CD4-positive, alpha-beta memory T cell (primary cell): ENCODE measurements at regions not wholly inside any gene's neighbourhood (a gene's known extent, or its start where the extent isn't known, plus 50 kb on each side); places are given as distances from the start of the nearest gene placed in this dataset.

Experiments
- CTCF ChIA-PET: fragments of 350-600 bp; sonication (Branson Sonifier 250); formaldehyde crosslinking; loops from one replicate; lab custom pipeline; 2021; ENCODE audit warnings: inconsistent platforms; ENCODE audit not compliant: partially characterized antibody; lab: Charles Lee
- POLR2A ChIA-PET: fragments of 350-600 bp; sonication (Branson Sonifier 250); formaldehyde crosslinking; loops from one replicate; lab custom pipeline; 2021; ENCODE audit not compliant: partially characterized antibody; lab: Charles Lee
- DNase-seq, 5 donors: peaks; one replicate each; pipeline versions ENCODE4 v3.0.0 to v3.0.0-alpha.2; 2020 to 2022; ENCODE audit warnings: mixed read lengths in 1 of 5
- H3K27ac ChIP-seq: one replicate; pipeline ENCODE4 v1.7.0; 2013; ENCODE audit warnings: low read depth, low read length
- H3K27me3 ChIP-seq: 2 replicates; pipeline ENCODE4 v1.7.0; 2013; ENCODE audit warnings: mild to moderate bottlenecking, low read length, moderate library complexity; ENCODE audit not compliant: insufficient read depth
- H3K36me3 ChIP-seq: 2 replicates; pipeline ENCODE4 v1.7.0; 2013; ENCODE audit warnings: mild to moderate bottlenecking, low read length, moderate library complexity; ENCODE audit not compliant: insufficient read depth
- H3K4me1 ChIP-seq: 2 replicates; pipeline ENCODE4 v1.7.0; 2013; ENCODE audit warnings: mild to moderate bottlenecking, low read length, moderate library complexity; ENCODE audit not compliant: insufficient read depth
- H3K4me3 ChIP-seq, 2 donors: one replicate each; pipeline ENCODE4 v1.7.0; 2013; ENCODE audit warnings: low read length in 2 of 2, mild to moderate bottlenecking in 1 of 2
- H3K9me3 ChIP-seq, 2 donors: one replicate each; pipeline ENCODE4 v1.7.0; 2013; ENCODE audit warnings: low read length in 2 of 2, control low read depth in 1 of 2; ENCODE audit not compliant: control insufficient read depth in 1 of 2
- H3K27ac Mint-ChIP-seq, 7 donors: one replicate each; pipeline ENCODE4 v1.8.0; 2020 to 2021; ENCODE audit warnings: mixed read lengths in 7 of 7, mild to moderate bottlenecking in 6 of 7, inconsistent platforms in 3 of 7, moderate library complexity in 3 of 7
- H3K27me3 Mint-ChIP-seq, 2 donors: one replicate each; pipeline ENCODE4 v1.8.0; 2020 to 2021; ENCODE audit warnings: mixed read lengths in 2 of 2
- H3K36me3 Mint-ChIP-seq, 2 donors: one replicate each; pipeline ENCODE4 v1.8.0; 2020 to 2021; ENCODE audit warnings: mixed read lengths in 2 of 2, inconsistent platforms in 1 of 2, mild to moderate bottlenecking in 1 of 2
- H3K4me1 Mint-ChIP-seq, 4 donors: one replicate each; pipeline ENCODE4 v1.8.0; 2020 to 2021; ENCODE audit warnings: mixed read lengths in 4 of 4, mild to moderate bottlenecking in 1 of 4
- H3K4me3 Mint-ChIP-seq, 8 donors: one replicate each; pipeline ENCODE4 v1.8.0; 2020 to 2021; ENCODE audit warnings: mixed read lengths in 8 of 8, mild to moderate bottlenecking in 7 of 8, moderate library complexity in 6 of 8, inconsistent platforms in 3 of 8
- H3K9me3 Mint-ChIP-seq, 8 donors: one replicate each; pipeline ENCODE4 v1.8.0; 2020 to 2021; ENCODE audit warnings: mixed read lengths in 8 of 8, mild to moderate bottlenecking in 5 of 8, inconsistent platforms in 3 of 8, moderate library complexity in 1 of 8
- intact Hi-C: fragments of 100-400 bp; cut with micrococcal nuclease; formaldehyde crosslinking; loops from one replicate; pipeline ENCODE4 v1.15.1; 2023

- Histone ChIP-seq H3K9me3 (no peaks in the 10 kb centered on the region), H3K27ac (no peak overlapping the region), H3K27me3 (no peaks in the 10 kb centered on the region), H3K36me3 (no peaks in the 10 kb centered on the region), H3K4me3 (no peak overlapping the region), H3K4me1 (no peaks in the 10 kb centered on the region)
- ChIA-PET CTCF (interaction anchor here (1.1 kb wide), 1 partner anchor 11 kb away, joined by 3 read pairs; no protein-coding TSS in a partner anchor), POLR2A (no interaction called here)
- no peaks in the 10 kb centered on the region for H3K4me1 Mint-ChIP-seq
- H3K27me3 Mint-ChIP-seq = peaks cover 28 to 60% of the 10 kb centered on the region in 2 donors
- no peak for DNase-seq
- H3K9me3 Mint-ChIP-seq = peaks cover 0 to 4% (median 0%) of the 10 kb centered on the region in 8 donors
- H3K36me3 Mint-ChIP-seq = no peaks in the 10 kb centered on the region
- intact Hi-C loops = no loop called here
- H3K27ac Mint-ChIP-seq = no peak overlapping the region
- H3K4me3 Mint-ChIP-seq = no peak overlapping the region
Observed at GRCh38 chr10:118465300-118465874, 123.3 kb upstream of the FAM204A start.

DNA sequence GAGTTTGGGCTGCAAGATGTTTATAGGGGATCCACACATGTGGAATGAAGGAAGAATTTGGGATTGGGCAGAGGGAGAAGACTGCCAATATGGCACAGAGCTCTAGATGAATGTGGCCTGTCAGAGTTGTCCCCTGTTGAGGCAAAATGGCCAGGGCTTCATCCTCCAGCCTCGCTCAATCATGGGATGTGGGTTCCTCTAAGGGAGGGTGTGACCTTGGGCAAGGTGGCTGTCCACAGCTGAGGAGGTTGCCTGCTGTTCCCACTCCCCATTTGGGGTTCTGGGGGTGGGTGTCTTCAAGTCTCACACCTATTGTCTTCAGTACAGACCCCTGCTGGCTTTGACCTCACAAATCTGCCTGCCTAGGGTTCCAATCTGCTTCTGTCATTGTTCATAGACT, 121.6 kb upstream of the FAM204A start:
- H3K36me3 Mint-ChIP-seq = no peaks in the 10 kb centered on the region
- intact Hi-C loops = no loop called here

GRCh38 chr10:118462401-118462800, 120.3 kb upstream of the FAM204A start:
- Histone ChIP-seq H3K27ac (no peak overlapping the region), H3K36me3 (no peaks in the 10 kb centered on the region), H3K4me1 (no peaks in the 10 kb centered on the region), H3K9me3 (no peaks in the 10 kb centered on the region), H3K4me3 (no peak overlapping the region), H3K27me3 (no peaks in the 10 kb centered on the region)
- no peak overlapping the region for H3K27ac Mint-ChIP-seq
- ChIA-PET CTCF (interaction anchor here (0.6 to 1.0 kb wide), 2 partner anchors 14 to 29 kb away, joined by 3 read pairs; no protein-coding TSS in a partner anchor), POLR2A (no interaction called here)
- no peaks in the 10 kb centered on the region for H3K36me3 Mint-ChIP-seq
- H3K9me3 Mint-ChIP-seq = peaks cover 0 to 4% (median 0%) of the 10 kb centered on the region in 8 donors
- peaks cover 29 to 47% of the 10 kb centered on the region in 2 donors for H3K27me3 Mint-ChIP-seq
- intact Hi-C loops = no loop called here
- peaks cover 0 to 4% (median 3%) of the 10 kb centered on the region in 4 donors for H3K4me1 Mint-ChIP-seq
- no peak for DNase-seq
- H3K4me3 Mint-ChIP-seq = no peak overlapping the region

More for the DNA sequence above, 121.6 kb upstream of the FAM204A start:
- Mint-ChIP-seq H3K27me3 (peaks cover 25 to 55% of the 10 kb centered on the region in 2 donors), H3K4me1 (peaks cover 0 to 4% (median 3%) of the 10 kb centered on the region in 4 donors), H3K9me3 (peaks cover 0 to 4% (median 0%) of the 10 kb centered on the region in 8 donors), H3K27ac (no peak overlapping the region), H3K4me3 (no peak overlapping the region)
- H3K4me1 ChIP-seq = no peaks in the 10 kb centered on the region
- POLR2A ChIA-PET = no interaction called here
- no peak overlapping the region for H3K4me3 ChIP-seq
- no peaks in the 10 kb centered on the region for H3K27me3 ChIP-seq
- no peak for DNase-seq
- CTCF ChIA-PET = no interaction called here
- H3K27ac ChIP-seq = no peak overlapping the region
- H3K9me3 ChIP-seq = no peaks in the 10 kb centered on the region
- no peaks in the 10 kb centered on the region for H3K36me3 ChIP-seq

GRCh38 chr10:118459642-118460193, 117.6 kb upstream of the FAM204A start:
- Mint-ChIP-seq H3K4me3 (peak overlapping the region in 7 of 8 donors; percentile 46 to 78 (median 74)), H3K4me1 (peaks cover 0 to 4% (median 3%) of the 10 kb centered on the region in 4 donors), H3K9me3 (peaks cover 0 to 4% (median 0%) of the 10 kb centered on the region in 8 donors), H3K27ac (peak overlapping the region in 2 of 7 donors; percentile 14 to 53), H3K36me3 (no peaks in the 10 kb centered on the region), H3K27me3 (peaks cover 29 to 40% of the 10 kb centered on the region in 2 donors)
- no peaks in the 10 kb centered on the region for H3K27me3 ChIP-seq
- no peaks in the 10 kb centered on the region for H3K9me3 ChIP-seq
- ChIA-PET POLR2A (no interaction called here), CTCF (interaction anchor here (0.6 to 4.3 kb wide), 20 partner anchors 8 to 1017 kb away, joined by 3 to 38 read pairs (median 4); no protein-coding TSS in a partner anchor)
- H3K36me3 ChIP-seq = no peaks in the 10 kb centered on the region
- H3K4me3 ChIP-seq = peak overlapping the region in 1 of 2 donors; percentile 23
- H3K4me1 ChIP-seq = no peaks in the 10 kb centered on the region
- intact Hi-C loops = loop anchor here (1.0 kb wide), 1 partner anchor 117 kb away; the partner anchor contains the start of gene FAM204A
- H3K27ac ChIP-seq = no peak overlapping the region
- peak; percentile 24 to 44 (median 33) for DNase-seq

DNA sequence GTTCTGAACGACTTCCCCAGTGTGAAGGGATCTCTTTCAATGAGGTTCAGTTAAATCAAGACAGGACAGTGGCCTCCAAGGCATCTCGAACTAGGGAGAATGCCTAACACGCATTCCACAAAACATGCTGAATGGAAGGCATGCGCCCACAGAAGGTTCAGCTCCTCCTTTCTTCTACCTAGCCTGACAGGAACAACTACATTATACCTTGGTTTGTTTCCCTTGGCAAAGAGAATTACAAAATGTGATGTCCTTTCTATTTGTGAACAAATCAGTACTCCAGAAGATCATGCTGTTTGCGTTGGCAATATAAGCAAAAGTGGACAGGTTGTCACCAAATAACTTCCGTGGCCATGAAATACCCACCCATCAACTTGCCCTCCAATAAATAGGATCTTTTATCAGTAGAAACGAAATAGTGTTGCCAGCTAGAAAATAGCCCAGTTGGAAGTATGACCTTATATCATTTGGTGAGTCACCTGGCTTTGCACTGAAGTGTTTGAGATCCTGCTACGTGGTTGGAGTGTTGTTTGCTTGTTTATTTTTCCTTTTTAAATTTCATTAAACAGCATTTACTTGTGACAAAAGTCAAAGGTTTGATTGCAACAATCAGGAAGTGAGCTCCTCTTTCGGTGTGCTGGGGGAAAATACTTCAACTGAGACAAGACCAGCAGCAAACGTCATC, 117.0 kb upstream of the FAM204A start:
- peak overlapping the region in 2 of 7 donors; percentile 14 to 53 for H3K27ac Mint-ChIP-seq
- peak overlapping the region in 1 of 2 donors; percentile 23 for H3K4me3 ChIP-seq

GRCh38 chr10:118457824-118458428, 115.8 kb upstream of the FAM204A start:
- intact Hi-C loops = no loop called here
- no peaks in the 10 kb centered on the region for H3K36me3 ChIP-seq
- no peak overlapping the region for H3K4me3 Mint-ChIP-seq
- H3K4me3 ChIP-seq = no peak overlapping the region
- ChIA-PET CTCF (interaction anchor here (0.8 to 4.3 kb wide), 8 partner anchors 10 to 961 kb away, joined by 3 to 38 read pairs (median 16); no protein-coding TSS in a partner anchor), POLR2A (no interaction called here)
- no peak overlapping the region for H3K27ac Mint-ChIP-seq
- no peak overlapping the region for H3K27ac ChIP-seq
- peaks cover 18 to 27% of the 10 kb centered on the region in 2 donors for H3K27me3 Mint-ChIP-seq
- H3K4me1 Mint-ChIP-seq = peaks cover 0 to 4% (median 3%) of the 10 kb centered on the region in 4 donors
- no peaks in the 10 kb centered on the region for H3K27me3 ChIP-seq
- DNase-seq = no peak
- H3K9me3 ChIP-seq = no peaks in the 10 kb centered on the region
- no peaks in the 10 kb centered on the region for H3K9me3 Mint-ChIP-seq
- H3K4me1 ChIP-seq = no peaks in the 10 kb centered on the region
- H3K36me3 Mint-ChIP-seq = no peaks in the 10 kb centered on the region

More for the DNA sequence above, 117.0 kb upstream of the FAM204A start:
- H3K36me3 ChIP-seq = no peaks in the 10 kb centered on the region
- no peak overlapping the region for H3K27ac ChIP-seq
- ChIA-PET POLR2A (no interaction called here), CTCF (interaction anchor here (0.6 to 4.3 kb wide), 21 partner anchors 8 to 1243 kb away, joined by 3 to 38 read pairs (median 4); no protein-coding TSS in a partner anchor)
- H3K27me3 ChIP-seq = no peaks in the 10 kb centered on the region
- Mint-ChIP-seq H3K9me3 (peaks cover 0 to 4% (median 0%) of the 10 kb centered on the region in 8 donors), H3K4me3 (peak overlapping the region in 7 of 8 donors; percentile 46 to 78 (median 74)), H3K4me1 (peaks cover 0 to 4% (median 3%) of the 10 kb centered on the region in 4 donors), H3K27me3 (peaks cover 25 to 36% of the 10 kb centered on the region in 2 donors), H3K36me3 (no peaks in the 10 kb centered on the region)
- H3K4me1 ChIP-seq = no peaks in the 10 kb centered on the region
- no peak for DNase-seq
- H3K9me3 ChIP-seq = no peaks in the 10 kb centered on the region
- intact Hi-C loops = loop anchor here (1.0 kb wide), 1 partner anchor 117 kb away; the partner anchor contains the start of gene FAM204A
